ENCODE measurements at regions not wholly inside any gene's neighbourhood (a gene's known extent, or its start where the extent isn't known, plus 50 kb on each side); places are given as distances from the start of the nearest gene placed in this dataset.

- no peak for DNase-seq (ENCODE audit: low read depth, low spot score)
- no peak overlapping the region for H3K4me3 ChIP-seq (ENCODE audit: low read depth, low read length)
- TF ChIP-seq CTCF (IDR thresholded peaks at IDR 0.05; ENCODE audit: low read depth, low read length), result no peak
- in situ Hi-C loops (cut with HindIII; ENCODE audit: low sequenced_read_pairs), result no loop called here
Observed at GRCh38 chr4:55749666-55750065, 69.9 kb upstream of the EXOC1L start.

GRCh38 chr4:55752810-55753209 lies 66.8 kb upstream of the EXOC1L start:
- DNase-seq (ENCODE audit: low read depth, low spot score), result no peak
- no peak overlapping the region for H3K4me3 ChIP-seq (ENCODE audit: low read depth, low read length)
- in situ Hi-C loops (cut with HindIII; ENCODE audit: low sequenced_read_pairs), result no loop called here
- TF ChIP-seq CTCF (IDR thresholded peaks at IDR 0.05; ENCODE audit: low read depth, low read length), result no peak

- no peak for DNase-seq (ENCODE audit: low read depth, low spot score)
- TF ChIP-seq CTCF (IDR thresholded peaks at IDR 0.05; ENCODE audit: low read depth, low read length), result no peak
Observed at GRCh38 chr4:55753856-55754255, 65.7 kb upstream of the EXOC1L start.

GRCh38 chr4:55754754-55755350 lies 64.7 kb upstream of the EXOC1L start:
- in situ Hi-C loops (cut with HindIII; ENCODE audit: low sequenced_read_pairs), result no loop called here
- DNase-seq (ENCODE audit: low read depth, low spot score), result peak; percentile 47
- H3K4me3 ChIP-seq (ENCODE audit: low read depth, low read length), result no peak overlapping the region
- no peak for TF ChIP-seq CTCF (IDR thresholded peaks at IDR 0.05; ENCODE audit: low read depth, low read length)

More at GRCh38 chr4:55753856-55754255, 65.7 kb upstream of the EXOC1L start:
- in situ Hi-C loops (cut with HindIII; ENCODE audit: low sequenced_read_pairs), result no loop called here
- no peak overlapping the region for H3K4me3 ChIP-seq (ENCODE audit: low read depth, low read length)

- TF ChIP-seq CTCF (IDR thresholded peaks at IDR 0.05; ENCODE audit: low read depth, low read length), result no peak
- H3K4me3 ChIP-seq (ENCODE audit: low read depth, low read length), result no peak overlapping the region
- no peak for DNase-seq (ENCODE audit: low read depth, low spot score)
- in situ Hi-C loops (cut with HindIII; ENCODE audit: low sequenced_read_pairs), result no loop called here
Observed at GRCh38 chr4:55756208-55756607, 63.4 kb upstream of the EXOC1L start.

- DNase-seq (ENCODE audit: low read depth, low spot score), result no peak
- no peak for TF ChIP-seq CTCF (IDR thresholded peaks at IDR 0.05; ENCODE audit: low read depth, low read length)
- no peak overlapping the region for H3K4me3 ChIP-seq (ENCODE audit: low read depth, low read length)
- in situ Hi-C loops (cut with HindIII; ENCODE audit: low sequenced_read_pairs), result no loop called here
Observed at GRCh38 chr4:55757356-55757952, 62.1 kb upstream of the EXOC1L start.

Measured in astrocyte of the spinal cord (primary cell).